Activated B cell treated with CpG ODN at 0.5 μM for 24 hours (primary cell): ENCODE measurements at regions not wholly inside any gene's neighbourhood (a gene's known extent, or its start where the extent isn't known, plus 50 kb on each side); places are given as distances from the start of the nearest gene placed in this dataset.

ENCODE experiments used
- ATAC-seq: fragments of 200-7000 bp; cut with Tn5 transposase; one replicate; pipeline ENCODE4 v1.10.0; 2021; ENCODE audit warnings: low read depth, mild to moderate bottlenecking, moderate library complexity
- CTCF ChIA-PET: fragments of 350-600 bp; sonication (Branson Sonifier 250); formaldehyde crosslinking; loops from one replicate; lab custom pipeline; 2021; ENCODE audit warnings: antibody characterized with exemption; lab: Charles Lee
- POLR2A ChIA-PET: fragments of 350-600 bp; sonication (Branson Sonifier 250); formaldehyde crosslinking; loops from one replicate; lab custom pipeline; 2021; ENCODE audit warnings: antibody characterized with exemption; lab: Charles Lee
- DNase-seq: peaks from one replicate; pipeline ENCODE4 v3.0.0; 2022
- H3K27ac Mint-ChIP-seq: one replicate; pipeline ENCODE4 v1.8.0; 2020; ENCODE audit warnings: mixed read lengths
- H3K27me3 Mint-ChIP-seq: one replicate; pipeline ENCODE4 v1.8.0; 2021; ENCODE audit warnings: mixed read lengths
- H3K36me3 Mint-ChIP-seq: one replicate; pipeline ENCODE4 v1.8.0; 2021; ENCODE audit warnings: low read depth, mixed read lengths
- H3K4me1 Mint-ChIP-seq: one replicate; pipeline ENCODE4 v1.8.0; 2021; ENCODE audit warnings: mixed read lengths
- H3K4me3 Mint-ChIP-seq: one replicate; pipeline ENCODE4 v1.8.0; 2020; ENCODE audit warnings: mild to moderate bottlenecking, mixed read lengths
- H3K9me3 Mint-ChIP-seq: one replicate; pipeline ENCODE4 v1.8.0; 2020; ENCODE audit warnings: mixed read lengths
- CTCF ChIP-seq: fragments of 200-600 bp; IDR thresholded peaks from one replicate; pipeline ENCODE4 v1.8.0; 2022; ENCODE audit warnings: antibody characterized with exemption, mild to moderate bottlenecking
- intact Hi-C: fragments of 100-400 bp; cut with micrococcal nuclease; formaldehyde crosslinking; loops from one replicate; pipeline ENCODE4 v1.15.1; 2024

GRCh38 chr4:180951312-180951711 lies 1291.9 kb upstream of the TENM3 start:
- H3K27ac Mint-ChIP-seq = no peak overlapping the region
- no peaks in the 10 kb centered on the region for H3K27me3 Mint-ChIP-seq
- no peak for ATAC-seq
- H3K36me3 Mint-ChIP-seq = no peaks in the 10 kb centered on the region
- DNase-seq = no peak
- ChIA-PET CTCF (no interaction called here), POLR2A (no interaction called here)
- intact Hi-C loops = no loop called here
- peaks cover 3% of the 10 kb centered on the region for H3K9me3 Mint-ChIP-seq
- TF ChIP-seq CTCF = no peak
- H3K4me3 Mint-ChIP-seq = no peak overlapping the region
- H3K4me1 Mint-ChIP-seq = no peaks in the 10 kb centered on the region

GRCh38 chr4:180953572-180953971 lies 1289.6 kb upstream of the TENM3 start:
- Mint-ChIP-seq H3K27me3 (no peaks in the 10 kb centered on the region), H3K4me3 (no peak overlapping the region), H3K4me1 (no peaks in the 10 kb centered on the region), H3K9me3 (peaks cover 3% of the 10 kb centered on the region), H3K36me3 (no peaks in the 10 kb centered on the region), H3K27ac (no peak overlapping the region)
- CTCF ChIA-PET = no interaction called here
- TF ChIP-seq CTCF = no peak
- ATAC-seq (no peak), DNase-seq (no peak)
- intact Hi-C loops = no loop called here
- POLR2A ChIA-PET = no interaction called here

- Mint-ChIP-seq H3K4me1 (no peaks in the 10 kb centered on the region), H3K9me3 (peaks cover 2% of the 10 kb centered on the region), H3K4me3 (no peak overlapping the region), H3K27me3 (no peaks in the 10 kb centered on the region), H3K27ac (no peak overlapping the region), H3K36me3 (no peaks in the 10 kb centered on the region)
- intact Hi-C loops = no loop called here
- DNase-seq (no peak), ATAC-seq (no peak)
- ChIA-PET POLR2A (no interaction called here), CTCF (no interaction called here)
- no peak for TF ChIP-seq CTCF
Observed at GRCh38 chr4:180960743-180961401, 1282.3 kb upstream of the TENM3 start.

- ATAC-seq = no peak
- peaks cover 2% of the 10 kb centered on the region for H3K9me3 Mint-ChIP-seq
- CTCF ChIA-PET = no interaction called here
Observed at GRCh38 chr4:180962268-180962667, 1280.9 kb upstream of the TENM3 start.

GRCh38 chr4:180966312-180966711 lies 1276.9 kb upstream of the TENM3 start:
- DNase-seq (no peak), ATAC-seq (no peak)
- H3K9me3 Mint-ChIP-seq = peaks cover 2% of the 10 kb centered on the region
- H3K4me3 Mint-ChIP-seq = no peak overlapping the region
- ChIA-PET CTCF (no interaction called here), POLR2A (no interaction called here)
- no peak overlapping the region for H3K27ac Mint-ChIP-seq
- no peaks in the 10 kb centered on the region for H3K36me3 Mint-ChIP-seq
- no peaks in the 10 kb centered on the region for H3K27me3 Mint-ChIP-seq
- TF ChIP-seq CTCF = no peak
- no peaks in the 10 kb centered on the region for H3K4me1 Mint-ChIP-seq
- intact Hi-C loops = no loop called here

More at GRCh38 chr4:180962268-180962667, 1280.9 kb upstream of the TENM3 start:
- Mint-ChIP-seq H3K4me1 (no peaks in the 10 kb centered on the region), H3K4me3 (no peak overlapping the region), H3K36me3 (no peaks in the 10 kb centered on the region), H3K27me3 (no peaks in the 10 kb centered on the region), H3K27ac (no peak overlapping the region)
- no peak for DNase-seq
- POLR2A ChIA-PET = no interaction called here
- TF ChIP-seq CTCF = no peak
- intact Hi-C loops = no loop called here
